SK-N-SH (cell line): ENCODE measurements at regions not wholly inside any gene's neighbourhood (a gene's known extent, or its start where the extent isn't known, plus 50 kb on each side); places are given as distances from the start of the nearest gene placed in this dataset.

Experiments
- CTCF ChIA-PET: fragments of 300-600, 350-600 bp; formaldehyde crosslinking; extraction: SDS; loops from one replicate; lab custom pipeline; 2021; lab: Yijun Ruan, JAX
- POLR2A ChIA-PET: fragments of 350-600 bp; sonication (Branson Sonifier 250); formaldehyde crosslinking; extraction: SDS; loops from one replicate; lab custom pipeline; 2020; ENCODE audit warnings: antibody characterized with exemption, inconsistent platforms; lab: Yijun Ruan, JAX
- DNase-seq: peaks from one replicate; pipeline ENCODE4 v3.0.0; 2012
- H2AFZ ChIP-seq: fragments of 200-600 bp; sonication (generic); 2 replicates; pipeline ENCODE4 v1.8.1; 2016; ENCODE audit warnings: antibody characterized with exemption, mild to moderate bottlenecking, low read depth
- H3F3A ChIP-seq: fragments of 200-600 bp; sonication (generic); replicated peaks from 2 replicates; pipeline ENCODE3; 2016; ENCODE audit warnings: antibody characterized with exemption, mild to moderate bottlenecking; ENCODE audit not compliant: insufficient read depth
- H3K27ac ChIP-seq, 2 experiments: fragments of 200-500 bp in 1 of 2; fragments of 200-600 bp in 1 of 2; sonication (Bioruptor generic) in 1 of 2; sonication (generic), shearing (Covaris generic) in 1 of 2; 2 replicates each; pipeline versions ENCODE4 v1.5.1 to v1.6.1; 2014 to 2016; ENCODE audit warnings: low read depth in 2 of 2, inconsistent platforms in 1 of 2, low read length in 1 of 2, mild to moderate bottlenecking in 1 of 2, mixed read lengths in 1 of 2
- H3K27me3 ChIP-seq: fragments of 200-600 bp; sonication (generic), shearing (Covaris generic); 2 replicates; pipeline ENCODE4 v1.6.1; 2016; ENCODE audit warnings: mixed run types; ENCODE audit not compliant: insufficient read depth
- H3K36me3 ChIP-seq, 2 experiments: fragments of 200-500 bp in 1 of 2; fragments of 200-600 bp in 1 of 2; sonication (Bioruptor generic) in 1 of 2; sonication (generic) in 1 of 2; replicated peaks in 1 of 2; 2 replicates each; pipeline versions ENCODE3 to v1.5.1; 2014 to 2016; ENCODE audit warnings: low read length in 1 of 2, mild to moderate bottlenecking in 1 of 2; ENCODE audit not compliant: insufficient read depth in 2 of 2, control insufficient read depth in 1 of 2
- H3K4me1 ChIP-seq, 2 experiments: fragments of 200-500 bp in 1 of 2; fragments of 200-600 bp in 1 of 2; sonication (Bioruptor generic) in 1 of 2; sonication (generic), shearing (Covaris generic) in 1 of 2; 2 replicates each; pipeline versions ENCODE4 v1.5.1 to v1.6.1; 2014 to 2016; ENCODE audit warnings: low read depth in 1 of 2, low read length in 1 of 2, mixed run types in 1 of 2; ENCODE audit not compliant: insufficient read depth in 2 of 2, control insufficient read depth in 1 of 2
- H3K4me2 ChIP-seq: fragments of 200-600 bp; sonication (generic), shearing (Covaris generic); 2 replicates; pipeline ENCODE4 v1.6.1; 2017; ENCODE audit warnings: mixed run types
- H3K4me3 ChIP-seq, 2 experiments: fragments of 200-500 bp in 1 of 2; fragments of 200-600 bp in 1 of 2; sonication (Bioruptor generic) in 1 of 2; sonication (generic), shearing (Covaris generic) in 1 of 2; 2 replicates each; pipeline versions ENCODE4 v1.5.1 to v1.8.1; 2014 to 2016; ENCODE audit warnings: low read depth in 2 of 2, inconsistent platforms in 1 of 2, low read length in 1 of 2, mild to moderate bottlenecking in 1 of 2, mixed read lengths in 1 of 2, moderate library complexity in 1 of 2
- H3K79me2 ChIP-seq: fragments of 200-600 bp; sonication (generic); 2 replicates; pipeline ENCODE4 v1.8.1; 2017; ENCODE audit warnings: mild to moderate bottlenecking; ENCODE audit not compliant: insufficient read depth
- H3K9ac ChIP-seq: fragments of 200-600 bp; sonication (generic); 2 replicates; pipeline ENCODE4 v1.6.1; 2017; ENCODE audit warnings: mixed run types
- H3K9me2 ChIP-seq: fragments of 200-600 bp; sonication (generic); 2 replicates; pipeline ENCODE4 v1.6.1; 2017; ENCODE audit warnings: mixed run types
- H3K9me3 ChIP-seq: fragments of 200-600 bp; sonication (generic); 2 replicates; pipeline ENCODE4 v1.6.1; 2017; ENCODE audit warnings: mixed run types, mild to moderate bottlenecking, moderate library complexity
- H4K20me1 ChIP-seq: fragments of 200-600 bp; sonication (generic); 2 replicates; pipeline ENCODE4 v1.6.1; 2017; ENCODE audit warnings: mild to moderate bottlenecking, mixed run types; ENCODE audit not compliant: insufficient read depth
- ELF1 ChIP-seq: IDR thresholded peaks from 2 replicates; pipeline ENCODE4 v1.4.0; 2012
- FOSL2 ChIP-seq: IDR thresholded peaks from 2 replicates; pipeline ENCODE4 v1.4.0; 2012; ENCODE audit warnings: low read depth, mild to moderate bottlenecking, moderate library complexity, borderline replicate concordance
- GABPA ChIP-seq: IDR thresholded peaks from 2 replicates; pipeline ENCODE4 v1.4.0; 2012; ENCODE audit warnings: low read depth, mild to moderate bottlenecking
- GATA2 ChIP-seq: sonication (generic); formaldehyde crosslinking; IDR thresholded peaks from 2 replicates; pipeline ENCODE4 v1.5.0; 2020; ENCODE audit warnings: mild to moderate bottlenecking, missing genetic modification reagents
- NFIC ChIP-seq: IDR thresholded peaks from 2 replicates; pipeline ENCODE4 v1.4.0; 2012; ENCODE audit warnings: borderline replicate concordance
- PBX3 ChIP-seq: IDR thresholded peaks from 2 replicates; pipeline ENCODE4; 2012
- POLR2AphosphoS5 ChIP-seq: IDR thresholded peaks from 2 replicates; pipeline ENCODE4 v1.6.1; 2012; ENCODE audit warnings: low read depth, low read length
- RAD21 ChIP-seq: IDR thresholded peaks from 2 replicates; pipeline ENCODE4 v1.6.1; 2012; ENCODE audit warnings: mild to moderate bottlenecking, low read length
- RCOR1 ChIP-seq: fragments of 150-350 bp; IDR thresholded peaks from 2 replicates; pipeline ENCODE4 v1.6.1; 2017; ENCODE audit warnings: antibody characterized with exemption, low read length
- RFX5 ChIP-seq: IDR thresholded peaks from 2 replicates; pipeline ENCODE4 v1.6.1; 2012; ENCODE audit warnings: mild to moderate bottlenecking, improper control_type of control experiment, low read length
- YY1 ChIP-seq: IDR thresholded peaks from 2 replicates; pipeline ENCODE4 v1.4.0; 2012; ENCODE audit warnings: low read depth, mild to moderate bottlenecking
- WGBS: methylation state at CpG from one replicate; pipeline ENCODE4 v1.1.6; 2017; ENCODE audit warnings: low lambda C conversion rate; 5-methylcytosine and 5-hydroxymethylcytosine counted together

- Histone ChIP-seq H3K9ac (no peak overlapping the region), H3K27ac (no peak overlapping the region), H3K79me2 (no peaks in the 10 kb centered on the region), H3K27me3 (no peaks in the 10 kb centered on the region), H3K9me2 (no peaks in the 10 kb centered on the region), H3K9me3 (no peaks in the 10 kb centered on the region; the same call in 1 of the 2 replicates), H4K20me1 (no peaks in the 10 kb centered on the region), H3K4me1 (no peaks in the 10 kb centered on the region), H3F3A (no peaks in the 10 kb centered on the region), H3K4me3 (no peak overlapping the region), H3K36me3 (no peaks in the 10 kb centered on the region), H2AFZ (no peak overlapping the region), H3K4me2 (no peak overlapping the region)
- ChIA-PET POLR2A (no interaction called here), CTCF (interaction anchor here (0.9 kb wide), 1 partner anchor 9 kb away, joined by 3 read pairs; no protein-coding TSS in a partner anchor)
- 25% methylated on average over 4 of the region's 4 CpGs for WGBS
- TF ChIP-seq NFIC (no peak), YY1 (no peak)
- DNase-seq = no peak
Observed at GRCh38 chr4:35493977-35494376, 750.3 kb downstream of the ARAP2 start.

GRCh38 chr4:35494955-35495354, 749.4 kb downstream of the ARAP2 start:
- H3F3A ChIP-seq = no peaks in the 10 kb centered on the region
- no peaks in the 10 kb centered on the region for H3K9me2 ChIP-seq
- no peak overlapping the region for H3K9ac ChIP-seq
- H3K79me2 ChIP-seq = no peaks in the 10 kb centered on the region
- DNase-seq = no peak
- H3K27ac ChIP-seq = no peak overlapping the region
- POLR2A ChIA-PET = no interaction called here
- no peak for TF ChIP-seq RCOR1
- no peak for TF ChIP-seq GABPA
- no peak for TF ChIP-seq GATA2
- TF ChIP-seq RAD21 = no peak
- TF ChIP-seq RFX5 = no peak
- TF ChIP-seq ELF1 = no peak
- TF ChIP-seq FOSL2 = no peak
- H3K4me3 ChIP-seq = no peak overlapping the region
- H2AFZ ChIP-seq = no peak overlapping the region
- no peaks in the 10 kb centered on the region for H4K20me1 ChIP-seq
- CTCF ChIA-PET = no interaction called here
- H3K4me2 ChIP-seq = no peak overlapping the region
- 35% methylated on average over 5 of the region's 5 CpGs for WGBS
- H3K9me3 ChIP-seq = no peaks in the 10 kb centered on the region; the same call in 1 of the 2 replicates
- H3K4me1 ChIP-seq = no peaks in the 10 kb centered on the region
- H3K36me3 ChIP-seq = no peaks in the 10 kb centered on the region
- H3K27me3 ChIP-seq = no peaks in the 10 kb centered on the region

GRCh38 chr4:35500812-35501211, 743.5 kb downstream of the ARAP2 start:
- Histone ChIP-seq H3K9me3 (no peaks in the 10 kb centered on the region), H3K9me2 (no peaks in the 10 kb centered on the region), H3K4me2 (no peak overlapping the region), H3K4me1 (no peaks in the 10 kb centered on the region), H3K79me2 (no peaks in the 10 kb centered on the region), H3K27me3 (no peaks in the 10 kb centered on the region), H2AFZ (no peak overlapping the region), H3K9ac (no peak overlapping the region), H3K4me3 (no peak overlapping the region), H3K27ac (no peak overlapping the region), H3K36me3 (no peaks in the 10 kb centered on the region), H4K20me1 (no peaks in the 10 kb centered on the region), H3F3A (no peaks in the 10 kb centered on the region)
- no peak for DNase-seq
- ChIA-PET CTCF (interaction anchor here (0.8 kb wide), 1 partner anchor 13 kb away, joined by 4 read pairs; no protein-coding TSS in a partner anchor), POLR2A (no interaction called here)
- 1% methylated on average over 2 of the region's 2 CpGs for WGBS
- TF ChIP-seq POLR2AphosphoS5 (no peak), GATA2 (no peak), PBX3 (no peak)
